ENCODE measurements at regions not wholly inside any gene's neighbourhood (a gene's known extent, or its start where the extent isn't known, plus 50 kb on each side); places are given as distances from the start of the nearest gene placed in this dataset.

DNA sequence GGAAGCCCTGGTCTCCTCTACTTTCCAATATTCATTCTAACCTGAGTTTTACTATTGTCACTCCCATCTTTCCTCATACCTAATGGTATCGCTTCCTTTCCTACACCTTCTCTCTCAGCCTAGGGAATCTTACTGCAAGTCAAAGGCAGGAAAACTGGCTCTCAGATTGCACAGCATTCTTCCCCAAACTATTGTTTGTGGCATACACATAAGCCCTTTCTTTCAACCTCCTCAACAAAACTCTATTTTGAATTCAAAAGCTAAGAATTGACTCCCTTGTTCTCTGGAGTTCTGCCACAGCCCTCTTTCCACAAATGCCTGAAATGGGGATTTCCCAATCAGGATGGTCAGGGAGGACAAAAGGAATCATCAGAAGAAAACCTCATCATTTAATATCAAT, 181.5 kb downstream of the FAM76B start:
- no peak overlapping the region for H3K4me3 ChIP-seq
- DNase-seq (ENCODE audit: low read depth, low spot score) = no peak
- no peak overlapping the region for H3K9ac ChIP-seq (ENCODE audit: insufficient read length)
- no peaks in the 10 kb centered on the region for H3K9me3 ChIP-seq (ENCODE audit: low read depth, low read length)
- TF ChIP-seq POLR2AphosphoS5 (IDR thresholded peaks at IDR 0.05; ENCODE audit: borderline replicate concordance, low read depth, low read length) = no peak
- no peak for TF ChIP-seq FOXP2 (optimal IDR thresholded peaks at IDR 0.05; ENCODE audit: control extremely low read depth, extremely low read length, insufficient read depth)
- TF ChIP-seq EZH2 (IDR thresholded peaks at IDR 0.05) = no peak
- H3K36me3 ChIP-seq (ENCODE audit: insufficient read depth, low read length) = no peaks in the 10 kb centered on the region
- H3K27ac ChIP-seq = no peak overlapping the region

- no peak overlapping the region for H3K4me3 ChIP-seq
- no peak overlapping the region for H3K9ac ChIP-seq (ENCODE audit: insufficient read length)
- H3K9me3 ChIP-seq (ENCODE audit: low read depth, low read length) = no peaks in the 10 kb centered on the region
- no peak for DNase-seq (ENCODE audit: low read depth, low spot score)
- no peak for TF ChIP-seq POLR2AphosphoS5 (IDR thresholded peaks at IDR 0.05; ENCODE audit: borderline replicate concordance, low read depth, low read length)
- TF ChIP-seq EZH2 (IDR thresholded peaks at IDR 0.05) = no peak
- TF ChIP-seq FOXP2 (optimal IDR thresholded peaks at IDR 0.05; ENCODE audit: control extremely low read depth, extremely low read length, insufficient read depth) = no peak
- H3K36me3 ChIP-seq (ENCODE audit: insufficient read depth, low read length) = no peaks in the 10 kb centered on the region
- no peak overlapping the region for H3K27ac ChIP-seq
Observed at GRCh38 chr11:95606824-95607223, 182.8 kb downstream of the FAM76B start.

GRCh38 chr11:95605271-95605940, 184.2 kb downstream of the FAM76B start:
- no peaks in the 10 kb centered on the region for H3K36me3 ChIP-seq (ENCODE audit: insufficient read depth, low read length)
- no peak overlapping the region for H3K9ac ChIP-seq (ENCODE audit: insufficient read length)
- no peak for TF ChIP-seq POLR2AphosphoS5 (IDR thresholded peaks at IDR 0.05; ENCODE audit: borderline replicate concordance, low read depth, low read length)
- no peak overlapping the region for H3K27ac ChIP-seq
- H3K4me3 ChIP-seq = no peak overlapping the region
- H3K9me3 ChIP-seq (ENCODE audit: low read depth, low read length) = no peaks in the 10 kb centered on the region
- no peak for DNase-seq (ENCODE audit: low read depth, low spot score)

- no peak overlapping the region for H3K9ac ChIP-seq (ENCODE audit: insufficient read length)
- H3K9me3 ChIP-seq (ENCODE audit: low read depth, low read length) = no peaks in the 10 kb centered on the region
- no peak for TF ChIP-seq POLR2AphosphoS5 (IDR thresholded peaks at IDR 0.05; ENCODE audit: borderline replicate concordance, low read depth, low read length)
- TF ChIP-seq EZH2 (IDR thresholded peaks at IDR 0.05) = no peak
- TF ChIP-seq FOXP2 (optimal IDR thresholded peaks at IDR 0.05; ENCODE audit: control extremely low read depth, extremely low read length, insufficient read depth) = no peak
- DNase-seq (ENCODE audit: low read depth, low spot score) = no peak
- H3K36me3 ChIP-seq (ENCODE audit: insufficient read depth, low read length) = no peaks in the 10 kb centered on the region
- H3K27ac ChIP-seq = no peak overlapping the region
- no peak overlapping the region for H3K4me3 ChIP-seq
Observed at GRCh38 chr11:95599959-95600586, 189.5 kb downstream of the FAM76B start.

GRCh38 chr11:95595973-95596489, 193.6 kb downstream of the FAM76B start:
- TF ChIP-seq POLR2AphosphoS5 (IDR thresholded peaks at IDR 0.05; ENCODE audit: borderline replicate concordance, low read depth, low read length) (no peak), EZH2 (IDR thresholded peaks at IDR 0.05) (no peak), FOXP2 (optimal IDR thresholded peaks at IDR 0.05; ENCODE audit: control extremely low read depth, extremely low read length, insufficient read depth) (no peak)
- no peak overlapping the region for H3K4me3 ChIP-seq
- H3K9me3 ChIP-seq (ENCODE audit: low read depth, low read length) = no peaks in the 10 kb centered on the region
- H3K27ac ChIP-seq = no peak overlapping the region
- no peak overlapping the region for H3K9ac ChIP-seq (ENCODE audit: insufficient read length)
- no peaks in the 10 kb centered on the region for H3K36me3 ChIP-seq (ENCODE audit: insufficient read depth, low read length)
- DNase-seq (ENCODE audit: low read depth, low spot score) = no peak

DNA sequence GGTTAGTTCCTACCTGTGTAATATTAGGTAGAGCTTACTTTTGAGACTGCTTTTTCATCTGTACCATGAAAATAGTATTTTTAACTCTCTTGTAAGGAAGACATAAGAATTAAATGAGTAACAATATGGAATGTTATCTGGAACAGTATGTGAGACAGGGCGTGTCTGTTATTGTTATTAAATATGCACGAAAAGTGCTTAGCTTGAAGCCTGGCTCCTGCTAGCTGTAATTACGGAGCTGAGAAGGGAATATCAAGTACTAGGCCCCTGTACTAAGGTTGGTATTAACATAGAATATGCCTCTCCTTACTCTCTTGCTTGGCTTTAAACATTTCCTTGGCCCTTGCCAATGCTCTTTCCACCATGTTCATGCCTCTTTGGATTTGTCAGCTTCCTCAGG, 194.0 kb downstream of the FAM76B start:
- no peak overlapping the region for H3K4me3 ChIP-seq
- TF ChIP-seq FOXP2 (optimal IDR thresholded peaks at IDR 0.05; ENCODE audit: control extremely low read depth, extremely low read length, insufficient read depth) = no peak
- no peak for TF ChIP-seq POLR2AphosphoS5 (IDR thresholded peaks at IDR 0.05; ENCODE audit: borderline replicate concordance, low read depth, low read length)
- TF ChIP-seq EZH2 (IDR thresholded peaks at IDR 0.05) = no peak
- H3K36me3 ChIP-seq (ENCODE audit: insufficient read depth, low read length) = no peaks in the 10 kb centered on the region
- no peak for DNase-seq (ENCODE audit: low read depth, low spot score)
- no peak overlapping the region for H3K27ac ChIP-seq
- no peaks in the 10 kb centered on the region for H3K9me3 ChIP-seq (ENCODE audit: low read depth, low read length)
- H3K9ac ChIP-seq (ENCODE audit: insufficient read length) = no peak overlapping the region

GRCh38 chr11:95593111-95593510, 196.5 kb downstream of the FAM76B start:
- no peaks in the 10 kb centered on the region for H3K9me3 ChIP-seq (ENCODE audit: low read depth, low read length)
- no peaks in the 10 kb centered on the region for H3K36me3 ChIP-seq (ENCODE audit: insufficient read depth, low read length)
- no peak overlapping the region for H3K4me3 ChIP-seq
- no peak for TF ChIP-seq POLR2AphosphoS5 (IDR thresholded peaks at IDR 0.05; ENCODE audit: borderline replicate concordance, low read depth, low read length)
- no peak for TF ChIP-seq FOXP2 (optimal IDR thresholded peaks at IDR 0.05; ENCODE audit: control extremely low read depth, extremely low read length, insufficient read depth)
- TF ChIP-seq EZH2 (IDR thresholded peaks at IDR 0.05) = no peak
- DNase-seq (ENCODE audit: low read depth, low spot score) = no peak
- no peak overlapping the region for H3K9ac ChIP-seq (ENCODE audit: insufficient read length)
- no peak overlapping the region for H3K27ac ChIP-seq

GRCh38 chr11:95592471-95592870, 197.1 kb downstream of the FAM76B start:
- TF ChIP-seq EZH2 (IDR thresholded peaks at IDR 0.05) (no peak), FOXP2 (optimal IDR thresholded peaks at IDR 0.05; ENCODE audit: control extremely low read depth, extremely low read length, insufficient read depth) (no peak), POLR2AphosphoS5 (IDR thresholded peaks at IDR 0.05; ENCODE audit: borderline replicate concordance, low read depth, low read length) (no peak)
- no peak for DNase-seq (ENCODE audit: low read depth, low spot score)
- no peak overlapping the region for H3K27ac ChIP-seq

More at GRCh38 chr11:95592471-95592870, 197.1 kb downstream of the FAM76B start:
- H3K9ac ChIP-seq (ENCODE audit: insufficient read length) = no peak overlapping the region
- no peaks in the 10 kb centered on the region for H3K9me3 ChIP-seq (ENCODE audit: low read depth, low read length)
- no peak overlapping the region for H3K4me3 ChIP-seq
- no peaks in the 10 kb centered on the region for H3K36me3 ChIP-seq (ENCODE audit: insufficient read depth, low read length)

All from SK-N-MC (cell line).